Epithelial cell of esophagus (primary cell): ENCODE measurements at regions not wholly inside any gene's neighbourhood (a gene's known extent, or its start where the extent isn't known, plus 50 kb on each side); places are given as distances from the start of the nearest gene placed in this dataset.

Experiments
- DNase-seq: peaks from one replicate; pipeline ENCODE4 v3.0.0; 2010; ENCODE audit warnings: low read depth
- H3K4me3 ChIP-seq: 2 replicates; pipeline ENCODE4 v1.5.1; 2011; ENCODE audit warnings: mild to moderate bottlenecking, low read length, control low read depth
- CTCF ChIP-seq: IDR thresholded peaks from 2 replicates; pipeline ENCODE4 v1.5.1; 2011; ENCODE audit warnings: low read depth, mild to moderate bottlenecking, low read length, control low read depth, inconsistent platforms; ENCODE audit not compliant: insufficient read depth; ENCODE audit errors: missing control alignments

GRCh38 chr2:15725782-15726112 is 134.1 kb downstream of the DDX1 start:
- H3K4me3 ChIP-seq, result no peak overlapping the region
- no peak for DNase-seq
- TF ChIP-seq CTCF, result no peak

- DNase-seq, result no peak
- no peak for TF ChIP-seq CTCF
- no peak overlapping the region for H3K4me3 ChIP-seq
Observed at GRCh38 chr2:15726321-15727057, 134.8 kb downstream of the DDX1 start.

GRCh38 chr2:15727396-15728244 is 136.0 kb downstream of the DDX1 start:
- H3K4me3 ChIP-seq, result no peak overlapping the region
- no peak for DNase-seq
- no peak for TF ChIP-seq CTCF

GRCh38 chr2:15728245-15728938 is 136.7 kb downstream of the DDX1 start:
- TF ChIP-seq CTCF, result no peak
- DNase-seq, result no peak
- H3K4me3 ChIP-seq, result no peak overlapping the region

GRCh38 chr2:15729001-15729400 is 137.3 kb downstream of the DDX1 start:
- TF ChIP-seq CTCF, result no peak
- DNase-seq, result no peak
- H3K4me3 ChIP-seq, result no peak overlapping the region

- DNase-seq, result no peak
- TF ChIP-seq CTCF, result no peak
- no peak overlapping the region for H3K4me3 ChIP-seq
Observed at GRCh38 chr2:15729709-15730544, 138.3 kb downstream of the DDX1 start.
